Osteoblast (primary cell): ENCODE measurements at regions not wholly inside any gene's neighbourhood (a gene's known extent, or its start where the extent isn't known, plus 50 kb on each side); places are given as distances from the start of the nearest gene placed in this dataset.

Experiments
- DNase-seq: peaks from one replicate; pipeline ENCODE4 v3.0.0; 2011; ENCODE audit warnings: low spot score, mixed read lengths; ENCODE audit not compliant: insufficient read length; ENCODE audit errors: missing footprints
- H2AFZ ChIP-seq: 2 replicates; pipeline ENCODE4 v1.6.0; 2011; ENCODE audit warnings: mild to moderate bottlenecking, low read length
- H3K27ac ChIP-seq: 2 replicates; pipeline ENCODE4 v1.5.1; 2011; ENCODE audit warnings: mild to moderate bottlenecking, low read depth, low read length, moderate library complexity
- H3K27me3 ChIP-seq: 2 replicates; pipeline ENCODE4 v1.6.0; 2012; ENCODE audit warnings: mild to moderate bottlenecking, control low read depth, inconsistent platforms, low read length, moderate library complexity; ENCODE audit not compliant: insufficient read depth
- H3K36me3 ChIP-seq: 2 replicates; pipeline ENCODE4 v1.5.1; 2011; ENCODE audit warnings: mild to moderate bottlenecking, low read length, control low read depth, moderate library complexity; ENCODE audit not compliant: insufficient read depth
- H3K4me1 ChIP-seq: 2 replicates; pipeline ENCODE4 v1.5.1; 2011; ENCODE audit warnings: mild to moderate bottlenecking, low read length, control low read depth, moderate library complexity; ENCODE audit not compliant: insufficient read depth
- H3K4me2 ChIP-seq: 2 replicates; pipeline ENCODE4 v1.6.0; 2011; ENCODE audit warnings: mild to moderate bottlenecking, low read length; ENCODE audit not compliant: insufficient read depth
- H3K4me3 ChIP-seq: fragments of 200-600 bp; sonication (generic); 3 replicates; pipeline ENCODE4 v1.5.1; 2012; ENCODE audit warnings: mild to moderate bottlenecking, low read length, inconsistent platforms; ENCODE audit not compliant: insufficient read depth
- H3K79me2 ChIP-seq: 2 replicates; pipeline ENCODE4 v1.6.0; 2012; ENCODE audit warnings: mild to moderate bottlenecking, low read length, control low read depth, inconsistent platforms; ENCODE audit not compliant: insufficient read depth
- H3K9me3 ChIP-seq: 2 replicates; pipeline ENCODE4 v1.5.1; 2011; ENCODE audit warnings: low read depth, low read length, control low read depth
- H4K20me1 ChIP-seq: 2 replicates; pipeline ENCODE4 v1.6.0; 2012; ENCODE audit warnings: mild to moderate bottlenecking, low read length, control low read depth; ENCODE audit not compliant: insufficient read depth
- CTCF ChIP-seq: IDR thresholded peaks from 2 replicates; pipeline ENCODE4 v1.5.1; 2011; ENCODE audit warnings: mild to moderate bottlenecking, low read depth, low read length, moderate library complexity; ENCODE audit errors: extremely low read depth

GRCh38 chr15:95565690-95566089, 764.8 kb upstream of the NR2F2 start:
- peaks cover 7% of the 10 kb centered on the region for H3K4me1 ChIP-seq
- H3K9me3 ChIP-seq, result no peaks in the 10 kb centered on the region
- no peak overlapping the region for H2AFZ ChIP-seq
- no peaks in the 10 kb centered on the region for H3K36me3 ChIP-seq
- H3K79me2 ChIP-seq, result no peaks in the 10 kb centered on the region
- H3K4me3 ChIP-seq, result no peak overlapping the region
- H3K27ac ChIP-seq, result no peak overlapping the region
- no peaks in the 10 kb centered on the region for H3K27me3 ChIP-seq
- no peaks in the 10 kb centered on the region for H4K20me1 ChIP-seq
- no peak overlapping the region for H3K4me2 ChIP-seq
- TF ChIP-seq CTCF, result no peak
- DNase-seq, result no peak

GRCh38 chr15:95567686-95568085, 762.8 kb upstream of the NR2F2 start:
- Histone ChIP-seq H3K4me1 (peaks cover 7% of the 10 kb centered on the region), H3K9me3 (no peaks in the 10 kb centered on the region), H3K4me3 (no peak overlapping the region), H3K27ac (no peak overlapping the region), H4K20me1 (no peaks in the 10 kb centered on the region), H2AFZ (no peak overlapping the region), H3K36me3 (no peaks in the 10 kb centered on the region), H3K4me2 (no peak overlapping the region), H3K27me3 (no peaks in the 10 kb centered on the region), H3K79me2 (no peaks in the 10 kb centered on the region)
- no peak for TF ChIP-seq CTCF
- no peak for DNase-seq

GRCh38 chr15:95574053-95574452, 756.4 kb upstream of the NR2F2 start:
- Histone ChIP-seq H3K27me3 (no peaks in the 10 kb centered on the region), H3K36me3 (no peaks in the 10 kb centered on the region), H3K79me2 (no peaks in the 10 kb centered on the region), H3K9me3 (no peaks in the 10 kb centered on the region), H4K20me1 (no peaks in the 10 kb centered on the region), H3K4me3 (no peak overlapping the region), H3K4me2 (no peak overlapping the region), H3K27ac (no peak overlapping the region), H3K4me1 (no peaks in the 10 kb centered on the region), H2AFZ (no peak overlapping the region)
- no peak for DNase-seq
- no peak for TF ChIP-seq CTCF

- Histone ChIP-seq H3K9me3 (no peaks in the 10 kb centered on the region), H3K27me3 (no peaks in the 10 kb centered on the region), H3K4me2 (no peak overlapping the region), H2AFZ (no peak overlapping the region), H3K4me1 (no peaks in the 10 kb centered on the region), H3K27ac (no peak overlapping the region), H4K20me1 (no peaks in the 10 kb centered on the region), H3K4me3 (no peak overlapping the region), H3K79me2 (no peaks in the 10 kb centered on the region), H3K36me3 (no peaks in the 10 kb centered on the region)
- DNase-seq, result no peak
- no peak for TF ChIP-seq CTCF
Measured at GRCh38 chr15:95577927-95578326, 752.6 kb upstream of the NR2F2 start.
